ENCODE measurements at regions not wholly inside any gene's neighbourhood (a gene's known extent, or its start where the extent isn't known, plus 50 kb on each side); places are given as distances from the start of the nearest gene placed in this dataset.
A peak's percentile ranks its signal among the peaks of the same experiment; 100 is the strongest.

- no peak for DNase-seq
Observed at GRCh38 chr1:53378061-53378460, 50.2 kb upstream of the LRP8 start.

GRCh38 chr1:53378932-53379661 is 51.2 kb upstream of the LRP8 start:
- no peak for DNase-seq

- DNase-seq = no peak
Observed at GRCh38 chr1:53379662-53380002, 51.8 kb upstream of the LRP8 start.

GRCh38 chr1:53380296-53380695 is 52.4 kb upstream of the LRP8 start:
- DNase-seq = no peak

GRCh38 chr1:53381790-53382401 is 54.0 kb upstream of the LRP8 start:
- no peak for DNase-seq

GRCh38 chr1:53383136-53383870 is 55.4 kb upstream of the LRP8 start:
- DNase-seq = no peak

GRCh38 chr1:53384796-53385195 is 56.9 kb upstream of the LRP8 start:
- no peak for DNase-seq

GRCh38 chr1:53385276-53386225 is 57.7 kb upstream of the LRP8 start:
- no peak for DNase-seq

GRCh38 chr1:53388963-53389362 is 61.1 kb upstream of the LRP8 start:
- peak; percentile 28 to 70 for DNase-seq

GRCh38 chr1:53390261-53390660 is 62.4 kb upstream of the LRP8 start:
- DNase-seq = no peak

GRCh38 chr1:53390736-53391135 is 62.9 kb upstream of the LRP8 start:
- DNase-seq = no peak

- no peak for DNase-seq
Observed at GRCh38 chr1:53391296-53391695, 63.4 kb upstream of the LRP8 start.

- DNase-seq = no peak
Observed at GRCh38 chr1:53391982-53392381, 64.1 kb upstream of the LRP8 start.

- DNase-seq = peak in 1 of 2 experiments; percentile 14
Observed at GRCh38 chr1:53392460-53392859, 64.6 kb upstream of the LRP8 start.

GRCh38 chr1:53393325-53393792 is 65.5 kb upstream of the LRP8 start:
- peak; percentile 51 to 73 for DNase-seq

GRCh38 chr1:53394306-53394705 is 64.9 kb upstream of the DMRTB1 start:
- no peak for DNase-seq

GRCh38 chr1:53395671-53396215 is 63.5 kb upstream of the DMRTB1 start:
- no peak for DNase-seq

- no peak for DNase-seq
Observed at GRCh38 chr1:53396573-53397268, 62.5 kb upstream of the DMRTB1 start.

GRCh38 chr1:53398091-53398490 is 61.1 kb upstream of the DMRTB1 start:
- no peak for DNase-seq

GRCh38 chr1:53398576-53399365 is 60.4 kb upstream of the DMRTB1 start:
- no peak for DNase-seq

All from SHP77 (cell line).